ENCODE measurements at regions not wholly inside any gene's neighbourhood (a gene's known extent, or its start where the extent isn't known, plus 50 kb on each side); places are given as distances from the start of the nearest gene placed in this dataset.

- peak; percentile 27 for DNase-seq (ENCODE audit: low read depth)
- peak; percentile 44 for TF ChIP-seq CTCF (IDR thresholded peaks at IDR 0.05; ENCODE audit: insufficient read depth, low read depth, low read length)
- no peak overlapping the region for H3K4me3 ChIP-seq (ENCODE audit: low read depth, low read length)
These were observed 209.5 kb upstream of the SUCLG2 start for GRCh38 chr3:67863869-67864268.

GRCh38 chr3:67860429-67860828 is 206.0 kb upstream of the SUCLG2 start:
- TF ChIP-seq CTCF (IDR thresholded peaks at IDR 0.05; ENCODE audit: insufficient read depth, low read depth, low read length), result no peak
- no peak for DNase-seq (ENCODE audit: low read depth)
- H3K4me3 ChIP-seq (ENCODE audit: low read depth, low read length), result no peak overlapping the region

GRCh38 chr3:67858492-67858891 is 204.1 kb upstream of the SUCLG2 start:
- no peak overlapping the region for H3K4me3 ChIP-seq (ENCODE audit: low read depth, low read length)
- TF ChIP-seq CTCF (IDR thresholded peaks at IDR 0.05; ENCODE audit: insufficient read depth, low read depth, low read length), result no peak
- DNase-seq (ENCODE audit: low read depth), result no peak

- TF ChIP-seq CTCF (IDR thresholded peaks at IDR 0.05; ENCODE audit: insufficient read depth, low read depth, low read length), result no peak
- H3K4me3 ChIP-seq (ENCODE audit: low read depth, low read length), result no peak overlapping the region
- no peak for DNase-seq (ENCODE audit: low read depth)
These were observed 202.3 kb upstream of the SUCLG2 start for GRCh38 chr3:67856718-67857117.

- DNase-seq (ENCODE audit: low read depth), result no peak
- no peak overlapping the region for H3K4me3 ChIP-seq (ENCODE audit: low read depth, low read length)
- no peak for TF ChIP-seq CTCF (IDR thresholded peaks at IDR 0.05; ENCODE audit: insufficient read depth, low read depth, low read length)
These were observed 200.3 kb upstream of the SUCLG2 start for GRCh38 chr3:67854663-67855062.

- TF ChIP-seq CTCF (IDR thresholded peaks at IDR 0.05; ENCODE audit: insufficient read depth, low read depth, low read length), result no peak
- DNase-seq (ENCODE audit: low read depth), result no peak
- no peak overlapping the region for H3K4me3 ChIP-seq (ENCODE audit: low read depth, low read length)
These were observed 199.1 kb upstream of the SUCLG2 start for GRCh38 chr3:67853520-67853919.

- H3K4me3 ChIP-seq (ENCODE audit: low read depth, low read length), result no peak overlapping the region
- no peak for DNase-seq (ENCODE audit: low read depth)
- no peak for TF ChIP-seq CTCF (IDR thresholded peaks at IDR 0.05; ENCODE audit: insufficient read depth, low read depth, low read length)
These were observed 193.9 kb upstream of the SUCLG2 start for GRCh38 chr3:67848299-67848698.
